Sigmoid colon (tissue), 3 donors: ENCODE measurements at regions not wholly inside any gene's neighbourhood (a gene's known extent, or its start where the extent isn't known, plus 50 kb on each side); places are given as distances from the start of the nearest gene placed in this dataset.

Experiments
- CTCF ChIP-seq, 4 experiments: fragments of 450-650 bp in 3 of 4; fragments of 200-600 bp in 1 of 4; IDR thresholded peaks; one replicate each; pipeline ENCODE4 v1.5.1; 2016 to 2019; ENCODE audit warnings: antibody characterized with exemption in 4 of 4, mild to moderate bottlenecking in 3 of 4, moderate library complexity in 2 of 4
- POLR2A ChIP-seq, 2 donors: fragments of 450-650 bp; IDR thresholded peaks; one replicate each; pipeline ENCODE4 v1.6.1; 2016; ENCODE audit warnings: antibody characterized with exemption in 2 of 2, mild to moderate bottlenecking in 2 of 2, moderate library complexity in 2 of 2

- TF ChIP-seq POLR2A (IDR thresholded peaks at IDR 0.05) (no peak), CTCF (IDR thresholded peaks at IDR 0.05) (no peak)
Observed at GRCh38 chr13:23497191-23497590, 63.7 kb upstream of the SACS start.
